HG03565 (cell line): ENCODE measurements at regions not wholly inside any gene's neighbourhood (a gene's known extent, or its start where the extent isn't known, plus 50 kb on each side); places are given as distances from the start of the nearest gene placed in this dataset.
"Not testable (repeated sequence)": the region's sequence is repeated elsewhere in the genome, so short reads cannot be mapped to it uniquely, and the experiment has no call there.

Experiments
- ATAC-seq: cut with Tn5 transposase; IDR thresholded peaks from one replicate; pipeline ENCODE4 v1.9.1; 2021; ENCODE audit warnings: mild to moderate bottlenecking, moderate library complexity; ENCODE audit not compliant: unreplicated experiment

- ATAC-seq, result no peak
Measured at GRCh38 chr15:79492065-79492464, 59.9 kb downstream of the MINAR1 start.

GRCh38 chr15:79494384-79494909, 62.3 kb downstream of the MINAR1 start:
- no peak for ATAC-seq

GRCh38 chr15:79494963-79495755, 63.0 kb downstream of the MINAR1 start:
- no peak for ATAC-seq

- ATAC-seq, result no peak
Measured at GRCh38 chr15:79495775-79496174, 63.6 kb downstream of the MINAR1 start.

- ATAC-seq, result no peak
Measured at GRCh38 chr15:79496838-79497237, 64.7 kb downstream of the MINAR1 start.

GRCh38 chr15:79501086-79501485, 69.0 kb downstream of the MINAR1 start:
- no peak for ATAC-seq

- ATAC-seq, result no peak
Measured at GRCh38 chr15:79505956-79506355, 73.8 kb downstream of the MINAR1 start.

GRCh38 chr15:79512844-79513243, 80.7 kb downstream of the MINAR1 start:
- not testable (repeated sequence) for ATAC-seq

- no peak for ATAC-seq
Measured at GRCh38 chr15:79513417-79513816, 81.3 kb downstream of the MINAR1 start.

- ATAC-seq, result no peak
Measured at GRCh38 chr15:79513940-79514339, 81.8 kb downstream of the MINAR1 start.

GRCh38 chr15:79515300-79516027, 83.3 kb downstream of the MINAR1 start:
- ATAC-seq, result no peak

- no peak for ATAC-seq
Measured at GRCh38 chr15:79516155-79516554, 84.0 kb downstream of the MINAR1 start.

- no peak for ATAC-seq
Measured at GRCh38 chr15:79516646-79517045, 84.5 kb downstream of the MINAR1 start.

- ATAC-seq, result no peak
Measured at GRCh38 chr15:79519628-79520027, 87.5 kb downstream of the MINAR1 start.

GRCh38 chr15:79520654-79521053, 88.5 kb downstream of the MINAR1 start:
- no peak for ATAC-seq

- no peak for ATAC-seq
Measured at GRCh38 chr15:79522656-79523055, 90.5 kb downstream of the MINAR1 start.

GRCh38 chr15:79523266-79523665, 91.1 kb downstream of the MINAR1 start:
- ATAC-seq, result no peak

GRCh38 chr15:79524531-79524930, 92.4 kb downstream of the MINAR1 start:
- ATAC-seq, result no peak

- no peak for ATAC-seq
Measured at GRCh38 chr15:79526376-79526775, 94.2 kb downstream of the MINAR1 start.

GRCh38 chr15:79527821-79528220, 95.7 kb downstream of the MINAR1 start:
- no peak for ATAC-seq

- no peak for ATAC-seq
Measured at GRCh38 chr15:79529157-79529785, 97.1 kb downstream of the MINAR1 start.

GRCh38 chr15:79535536-79535935, 103.4 kb downstream of the MINAR1 start:
- ATAC-seq, result no peak
